Upper lobe of left lung (tissue), 4 donors: ENCODE measurements at regions not wholly inside any gene's neighbourhood (a gene's known extent, or its start where the extent isn't known, plus 50 kb on each side); places are given as distances from the start of the nearest gene placed in this dataset.

Source experiments
- CTCF ChIP-seq, 6 experiments: fragments of 450-650 bp in 4 of 6; fragments of 200-600 bp in 2 of 6; sonication (generic) in 2 of 6; IDR thresholded peaks; one replicate each; pipeline ENCODE4 v1.5.1; 2016 to 2019; ENCODE audit warnings: antibody characterized with exemption in 6 of 6
- POLR2AphosphoS5 ChIP-seq, 2 donors: sonication (generic); formaldehyde crosslinking; IDR thresholded peaks; one replicate each; pipeline ENCODE4 v1.5.1; 2017; ENCODE audit warnings: antibody characterized with exemption in 2 of 2

DNA sequence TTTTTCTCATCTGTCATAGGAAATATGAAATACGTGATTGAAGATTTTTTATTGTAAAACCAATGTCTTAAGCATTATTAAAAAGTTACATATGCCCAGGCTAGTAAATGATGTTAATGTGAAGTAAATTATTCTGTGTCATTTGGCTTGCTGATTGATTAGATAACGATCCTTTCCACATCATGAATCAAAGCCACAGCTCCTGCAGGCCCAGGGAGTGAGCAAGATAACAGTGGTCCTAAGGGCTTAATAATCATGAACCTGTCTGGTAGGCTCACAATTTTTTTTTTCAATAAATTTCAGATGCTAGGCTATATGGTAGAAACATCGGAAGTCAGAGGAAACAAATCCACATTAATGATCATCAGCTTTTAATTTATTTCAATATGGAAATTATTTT is 269.0 kb upstream of the SLC10A2 start:
- TF ChIP-seq CTCF (IDR thresholded peaks at IDR 0.05) (no peak), POLR2AphosphoS5 (IDR thresholded peaks at IDR 0.05) (no peak)
